ENCODE measurements at regions not wholly inside any gene's neighbourhood (a gene's known extent, or its start where the extent isn't known, plus 50 kb on each side); places are given as distances from the start of the nearest gene placed in this dataset.

- no peak overlapping the region for H3K4me3 Mint-ChIP-seq
- DNase-seq (ENCODE audit: low spot score) = no peak
- H3K79me2 ChIP-seq (replicated peaks; ENCODE audit: insufficient read depth) = no peaks in the 10 kb centered on the region
- no peak for TF ChIP-seq POLR2AphosphoS5 (IDR thresholded peaks at IDR 0.05; ENCODE audit: low read depth)
- TF ChIP-seq NANOG (IDR thresholded peaks at IDR 0.05; ENCODE audit: borderline replicate concordance) = no peak
- no peak for TF ChIP-seq ZNF114 (CRISPR knock-in tag; IDR thresholded peaks at IDR 0.05)
- no peak for TF ChIP-seq ETS1 (IDR thresholded peaks at IDR 0.05)
- TF ChIP-seq JUNB (IDR thresholded peaks at IDR 0.05; ENCODE audit: unreplicated experiment) = no peak
- TF ChIP-seq STAT1 (IDR thresholded peaks at IDR 0.05; ENCODE audit: unreplicated experiment) = no peak
- no peak for TF ChIP-seq EZH2phosphoT487 (IDR thresholded peaks at IDR 0.05; ENCODE audit: unreplicated experiment)
- TF ChIP-seq REST (IDR thresholded peaks at IDR 0.05; ENCODE audit: unreplicated experiment) = no peak
- TF ChIP-seq CREB1 (CRISPR knock-in tag; IDR thresholded peaks at IDR 0.05; ENCODE audit: low read depth) = no peak
- TF ChIP-seq ZNF462 (CRISPR knock-in tag; IDR thresholded peaks at IDR 0.05) = no peak
- TF ChIP-seq ZNF331 (CRISPR knock-in tag; IDR thresholded peaks at IDR 0.05; ENCODE audit: low read depth) = no peak
- no peak for TF ChIP-seq EZH2 (IDR thresholded peaks at IDR 0.05; ENCODE audit: low read depth, unreplicated experiment)
- no peak for TF ChIP-seq CTCF (conservative IDR thresholded peaks at IDR 0.05; ENCODE audit: low read depth in 2 of 2)
- ATAC-seq = no peak
- H3K4me1 ChIP-seq (ENCODE audit: insufficient read depth) = peaks cover 16% of the 10 kb centered on the region
- peaks cover 20% of the 10 kb centered on the region for H3K4me1 Mint-ChIP-seq
- peaks cover 11% of the 10 kb centered on the region for H3K9me2 ChIP-seq (ENCODE audit: insufficient read depth)
- no peaks in the 10 kb centered on the region for H4K20me1 ChIP-seq (replicated peaks; ENCODE audit: insufficient read depth)
- H3K36me3 ChIP-seq (ENCODE audit: insufficient read depth) = no peaks in the 10 kb centered on the region
- no peaks in the 10 kb centered on the region for H3K27me3 ChIP-seq (ENCODE audit: insufficient read depth)
- H3K27me3 Mint-ChIP-seq (ENCODE audit: insufficient read depth, low read depth, poor library complexity) = peaks cover 2% of the 10 kb centered on the region
- no peak overlapping the region for H2AFZ ChIP-seq
- no peaks in the 10 kb centered on the region for H3K9me3 Mint-ChIP-seq
- no peak overlapping the region for H3K4me2 ChIP-seq
- no peaks in the 10 kb centered on the region for H3K36me3 Mint-ChIP-seq (ENCODE audit: low read depth)
- H3K27ac Mint-ChIP-seq = 0 out of 2 replicates have a peak overlapping the region, but pooled peaks have one; percentile 48
- H3K4me3 ChIP-seq = no peak overlapping the region
- H3K27ac ChIP-seq (ENCODE audit: low read depth) = no peak overlapping the region
- no peaks in the 10 kb centered on the region for H3F3A ChIP-seq (replicated peaks; ENCODE audit: low read depth)
Observed at GRCh38 chr2:145682546-145683157, 1162.7 kb upstream of the ZEB2 start.

Measured in GM23338 (cell line).